ENCODE measurements at regions not wholly inside any gene's neighbourhood (a gene's known extent, or its start where the extent isn't known, plus 50 kb on each side); places are given as distances from the start of the nearest gene placed in this dataset.

DNA sequence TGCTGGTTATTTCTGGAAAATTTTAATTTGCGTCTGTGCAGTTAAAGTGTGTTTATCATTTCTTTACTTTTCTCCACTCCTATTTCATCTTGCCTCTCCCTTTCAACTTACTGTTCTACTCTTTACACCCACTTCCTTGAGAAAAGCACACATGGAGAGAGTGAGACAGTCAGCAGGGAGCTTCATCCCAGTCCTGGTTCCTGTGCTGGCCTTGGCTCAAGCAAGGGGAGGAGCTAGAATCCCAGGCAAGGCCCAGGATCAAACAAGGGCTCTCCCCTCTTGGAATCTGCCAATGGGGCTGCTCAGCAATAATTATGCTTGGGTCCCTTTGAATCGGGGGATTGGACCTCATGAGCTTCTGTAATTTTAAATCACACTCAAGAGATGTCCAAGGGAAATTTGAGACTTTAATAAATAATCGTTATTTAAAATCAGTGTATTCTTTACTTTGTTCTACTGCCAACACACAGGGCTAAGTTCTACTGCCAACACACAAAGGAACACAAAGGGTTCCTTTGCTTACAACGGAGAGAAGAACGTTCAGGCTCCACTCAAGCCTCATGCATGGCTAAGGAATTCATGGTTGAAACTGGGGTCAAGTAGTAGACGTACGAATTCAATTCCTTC is 439.3 kb upstream of the DAB2 start:
- DNase-seq: no peak

DNA sequence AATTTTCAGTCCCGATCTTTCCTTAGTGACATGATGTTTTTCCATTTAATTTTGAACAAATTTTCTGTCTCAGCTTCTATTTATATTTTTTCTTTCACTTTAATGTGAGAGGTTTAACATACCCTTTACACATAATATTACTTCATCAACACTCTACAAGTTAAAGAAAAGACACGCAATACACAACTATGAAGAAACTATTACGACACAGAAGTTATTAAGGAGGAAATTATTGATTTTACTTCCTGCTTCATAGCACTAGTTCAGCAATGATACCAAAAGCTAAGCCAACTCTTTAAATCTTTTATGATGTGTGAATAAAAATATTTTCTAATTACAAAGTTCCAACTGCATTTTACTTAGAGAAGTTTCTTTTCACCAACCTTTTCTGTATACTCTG is 432.3 kb upstream of the DAB2 start:
- no peak for DNase-seq

- no peak for DNase-seq
Observed at GRCh38 chr5:39854771-39855410, 430.1 kb upstream of the DAB2 start.

DNA sequence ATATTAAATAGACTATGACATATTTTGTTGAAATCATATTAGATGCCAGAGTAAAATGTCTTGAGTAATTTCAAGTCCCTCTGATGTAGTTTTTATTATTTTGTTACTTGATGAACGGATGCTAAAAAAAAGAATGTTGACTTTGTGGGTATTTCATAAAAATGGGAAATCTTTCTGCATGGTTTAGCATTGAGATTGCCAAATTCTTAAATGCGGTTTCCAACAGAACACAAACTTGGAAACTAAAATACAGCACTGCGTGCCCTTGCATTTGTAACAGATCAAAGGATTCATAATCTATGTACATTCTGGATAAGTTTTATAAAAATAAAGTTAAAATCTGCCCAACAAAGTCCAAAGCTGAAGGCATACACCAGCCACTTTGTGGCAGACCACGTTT is 425.5 kb upstream of the DAB2 start:
- no peak for DNase-seq

DNA sequence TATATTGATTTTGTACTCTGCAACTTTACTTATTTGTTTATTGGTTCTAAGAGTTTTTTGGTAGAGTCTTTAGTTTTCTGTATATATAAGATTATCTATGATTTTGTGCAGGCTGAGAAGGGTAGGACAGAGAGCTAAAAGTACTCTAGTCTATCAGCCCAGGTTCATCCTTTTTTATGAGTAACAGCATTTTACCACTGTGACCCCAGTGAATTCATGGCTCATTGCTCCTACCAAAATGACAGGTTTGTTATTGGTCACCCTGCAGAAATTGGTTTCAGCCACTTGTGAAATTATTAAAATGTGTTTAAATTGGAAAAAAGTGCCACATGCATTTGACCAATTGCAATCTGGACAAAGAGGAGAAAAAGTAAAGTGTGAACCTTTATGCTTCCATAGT is 421.4 kb upstream of the DAB2 start:
- DNase-seq: no peak

DNA sequence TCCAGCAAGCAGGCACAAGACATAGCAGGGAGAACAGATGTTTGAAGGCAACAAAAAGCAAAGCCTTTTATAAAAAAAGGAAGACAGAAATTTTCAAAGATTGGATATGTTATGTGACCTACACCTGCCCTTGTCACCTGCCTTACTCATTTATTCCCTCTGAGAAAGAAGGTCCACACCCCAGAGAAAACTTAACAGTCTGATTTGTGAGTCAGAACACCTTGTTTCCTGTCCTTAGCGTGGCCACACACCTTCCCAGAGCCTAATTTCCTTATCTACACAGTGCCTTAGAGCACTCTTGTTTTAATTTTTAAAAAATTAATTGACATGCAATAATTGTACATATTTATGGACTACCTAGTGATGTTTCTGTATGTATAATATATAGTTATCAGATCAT is 419.0 kb upstream of the DAB2 start:
- DNase-seq: no peak

GRCh38 chr5:39835371-39835770 is 410.6 kb upstream of the DAB2 start:
- no peak for DNase-seq

DNA sequence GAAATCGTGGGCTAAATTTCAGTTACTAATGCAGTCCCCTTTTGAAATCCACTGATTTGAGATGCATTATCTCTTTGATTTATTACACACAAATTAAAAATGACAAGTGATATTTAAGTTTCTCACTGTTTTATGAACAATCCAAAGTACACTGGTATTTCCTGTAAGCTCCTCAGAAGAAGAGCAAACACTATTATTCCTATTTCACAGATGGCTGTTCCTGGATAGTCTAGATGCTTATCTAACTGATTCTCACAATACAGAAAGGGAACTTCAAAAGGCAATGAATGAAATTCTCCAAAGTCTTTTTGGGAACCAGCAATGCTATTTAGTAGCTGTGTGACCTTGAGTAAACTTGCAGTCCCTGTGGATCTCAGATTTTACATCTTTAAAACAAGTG is 404.7 kb upstream of the DAB2 start:
- no peak for DNase-seq

DNA sequence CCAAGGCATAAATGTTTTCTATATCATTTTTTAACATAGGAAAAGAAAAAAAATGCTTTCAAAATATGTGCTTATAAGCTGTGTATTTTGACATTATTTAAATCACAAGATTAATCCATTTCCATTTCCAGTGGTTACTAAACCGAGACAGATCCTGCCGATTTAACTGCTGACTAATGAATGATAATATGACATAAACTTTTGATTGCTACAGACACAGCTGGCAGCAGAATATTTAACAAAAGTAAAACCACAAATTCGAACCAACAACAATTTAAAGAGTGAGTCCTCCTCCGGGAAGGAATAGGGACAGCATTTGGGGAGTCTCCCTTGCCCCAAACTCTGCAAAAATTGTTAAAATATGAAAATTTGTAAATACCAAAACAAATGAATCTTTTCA is 401.3 kb upstream of the DAB2 start:
- DNase-seq: no peak

- DNase-seq: no peak
Observed at GRCh38 chr5:39825301-39825700, 400.5 kb upstream of the DAB2 start.

- no peak for DNase-seq
Observed at GRCh38 chr5:39822020-39822419, 397.2 kb upstream of the DAB2 start.

- DNase-seq: no peak
Observed at GRCh38 chr5:39816866-39817265, 392.1 kb upstream of the DAB2 start.

- DNase-seq: no peak
Observed at GRCh38 chr5:39816156-39816845, 391.5 kb upstream of the DAB2 start.

GRCh38 chr5:39815711-39816110 is 390.9 kb upstream of the DAB2 start:
- DNase-seq: no peak

- DNase-seq: no peak
Observed at GRCh38 chr5:39811381-39811780, 386.6 kb upstream of the DAB2 start.

DNA sequence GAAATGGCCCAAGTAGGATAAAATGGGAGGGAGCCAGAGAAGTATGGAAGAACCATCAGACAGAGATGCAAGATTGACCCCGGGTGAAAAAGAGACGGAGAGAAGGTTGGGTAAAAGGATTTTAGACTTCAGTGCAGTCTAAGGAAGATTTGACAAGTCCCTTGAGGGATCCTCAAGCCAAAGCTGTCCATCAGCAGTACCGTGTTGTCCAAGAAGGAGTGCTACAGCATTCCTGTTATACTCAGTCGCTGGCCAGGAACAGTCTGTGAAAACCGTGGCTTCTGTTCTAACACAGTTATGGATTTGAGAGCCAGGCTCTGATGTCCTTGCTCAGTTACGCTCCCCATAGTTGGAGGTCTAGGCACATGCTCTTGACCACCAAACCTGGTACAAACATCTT is 383.9 kb upstream of the DAB2 start:
- DNase-seq: no peak

DNA sequence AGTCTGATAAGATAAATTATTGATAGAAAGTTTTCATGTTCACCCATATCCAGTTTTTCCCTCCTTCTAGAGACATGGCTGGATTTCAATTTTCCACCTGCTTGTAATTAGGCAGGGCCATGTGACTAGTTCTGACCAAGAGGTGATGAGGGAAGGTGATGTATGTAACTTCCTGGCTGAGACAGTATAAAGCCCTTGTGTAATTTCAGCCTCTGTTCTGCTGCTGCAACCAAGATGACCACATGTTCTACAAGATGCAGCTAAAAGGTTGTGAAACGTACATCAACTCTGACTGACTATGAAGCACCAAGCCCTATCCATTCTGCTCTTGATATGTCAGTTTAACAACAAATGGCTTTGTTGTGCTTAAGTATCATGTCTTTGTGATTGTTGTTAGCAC is 376.5 kb upstream of the DAB2 start:
- DNase-seq: no peak

DNA sequence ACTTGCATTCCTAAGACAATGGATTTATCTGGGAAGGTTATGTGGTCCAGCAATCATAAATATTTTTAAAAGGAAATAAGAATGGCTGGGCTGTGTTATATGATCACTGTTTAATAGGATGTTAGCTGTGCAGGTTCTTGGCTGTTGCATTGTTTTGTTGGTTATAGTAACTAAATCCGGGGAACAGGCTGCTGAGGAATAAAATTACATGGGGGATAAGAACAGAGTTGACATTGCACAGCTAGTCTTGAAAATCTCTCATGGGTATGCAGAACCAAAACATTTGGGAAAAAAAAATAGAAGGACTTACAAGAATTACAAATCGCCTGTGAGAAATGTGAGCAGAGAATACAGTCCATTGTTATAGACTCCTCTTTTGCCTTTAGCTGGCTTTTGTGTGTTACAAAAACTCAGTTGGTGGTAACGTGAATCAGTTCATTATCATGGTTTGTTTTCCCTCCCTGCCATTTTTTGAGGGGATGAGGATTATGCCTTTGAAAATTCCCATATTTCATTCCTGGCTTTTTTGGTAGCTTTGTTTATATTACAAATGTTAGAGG is 375.3 kb upstream of the DAB2 start:
- no peak for DNase-seq

- no peak for DNase-seq
Observed at GRCh38 chr5:39799242-39799641, 374.5 kb upstream of the DAB2 start.

DNA sequence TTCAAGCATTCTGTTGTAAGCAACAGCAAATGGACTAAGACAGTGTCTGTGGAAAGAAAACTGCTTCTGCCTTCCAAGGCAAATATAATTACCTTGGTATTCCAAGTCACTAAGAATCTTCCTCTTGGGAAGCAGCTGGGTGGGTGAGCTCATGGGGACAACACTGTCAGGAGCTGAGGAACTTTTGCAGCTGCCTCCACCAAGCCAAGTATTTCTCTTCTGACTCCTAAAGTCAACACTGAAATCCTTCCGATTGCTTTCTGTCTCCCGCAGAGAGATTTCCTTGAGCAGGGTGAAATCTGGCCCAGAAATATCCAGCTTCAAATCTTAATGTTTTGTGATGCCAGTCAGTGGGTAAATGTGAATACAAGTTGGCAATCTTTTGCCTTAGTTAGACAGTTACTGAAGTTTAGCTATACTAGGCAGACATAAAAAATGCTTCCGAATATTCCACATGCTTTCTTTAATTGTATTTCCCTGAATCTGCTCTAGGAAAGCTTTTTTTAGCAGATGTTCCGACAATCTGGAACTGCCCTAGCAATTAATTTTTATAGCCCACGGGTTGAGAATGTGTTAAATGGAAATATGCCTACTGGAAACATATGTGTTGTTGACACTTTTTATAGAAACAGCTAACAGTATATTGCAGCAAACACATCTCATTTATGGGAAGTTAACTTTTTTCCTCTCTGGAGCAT is 369.9 kb upstream of the DAB2 start:
- no peak for DNase-seq

- DNase-seq: no peak
Observed at GRCh38 chr5:39785410-39785809, 360.6 kb upstream of the DAB2 start.

DNA sequence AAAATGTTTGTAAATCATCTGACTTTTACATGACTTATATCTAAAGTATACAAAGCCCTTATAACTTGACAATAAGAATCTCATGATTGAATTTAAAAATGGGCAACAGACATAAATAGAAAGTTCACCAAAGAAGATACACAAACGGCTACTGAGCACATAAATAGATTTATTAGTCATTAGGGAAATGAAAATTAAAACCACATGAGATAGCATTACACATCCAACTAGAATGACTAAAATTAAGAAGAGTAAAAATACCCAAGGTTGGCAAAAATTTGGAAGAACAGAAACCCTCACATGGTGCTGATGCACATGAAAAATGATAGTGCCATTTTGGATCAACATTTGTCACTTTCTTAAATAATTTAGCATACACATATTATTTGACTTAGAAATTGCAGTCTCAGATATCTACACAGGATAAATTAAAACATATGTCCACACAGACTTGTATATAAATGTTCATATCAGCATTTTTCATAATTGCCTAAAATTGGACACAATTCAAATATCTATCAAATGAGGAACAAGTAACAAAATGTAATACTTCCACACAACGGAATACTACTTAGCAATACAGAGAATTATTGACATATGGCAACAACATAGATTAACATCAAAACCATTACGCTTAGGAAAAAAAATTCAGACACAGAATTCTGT is 359.1 kb upstream of the DAB2 start:
- DNase-seq: no peak

GRCh38 chr5:39780347-39780746 is 355.6 kb upstream of the DAB2 start:
- no peak for DNase-seq
